ENCODE measurements at regions not wholly inside any gene's neighbourhood (a gene's known extent, or its start where the extent isn't known, plus 50 kb on each side); places are given as distances from the start of the nearest gene placed in this dataset.
"Not testable (repeated sequence)": the region's sequence is repeated elsewhere in the genome, so short reads cannot be mapped to it uniquely, and the experiment has no call there.

- DNase-seq, result no peak
Observed at GRCh38 chr9:30060976-30061375, 2323.5 kb upstream of the ACO1 start.

GRCh38 chr9:30065888-30066287, 2318.6 kb upstream of the ACO1 start:
- in situ Hi-C loops (cut with HindIII; ENCODE audit: low pct_ligation_motif_present, low pct_unique_long_range_greater_than_20kb, low sequenced_read_pairs), result no loop called here
- no peak for DNase-seq

More at GRCh38 chr9:30060976-30061375, 2323.5 kb upstream of the ACO1 start:
- in situ Hi-C loops (cut with HindIII; ENCODE audit: low pct_ligation_motif_present, low pct_unique_long_range_greater_than_20kb, low sequenced_read_pairs), result no loop called here

DNA sequence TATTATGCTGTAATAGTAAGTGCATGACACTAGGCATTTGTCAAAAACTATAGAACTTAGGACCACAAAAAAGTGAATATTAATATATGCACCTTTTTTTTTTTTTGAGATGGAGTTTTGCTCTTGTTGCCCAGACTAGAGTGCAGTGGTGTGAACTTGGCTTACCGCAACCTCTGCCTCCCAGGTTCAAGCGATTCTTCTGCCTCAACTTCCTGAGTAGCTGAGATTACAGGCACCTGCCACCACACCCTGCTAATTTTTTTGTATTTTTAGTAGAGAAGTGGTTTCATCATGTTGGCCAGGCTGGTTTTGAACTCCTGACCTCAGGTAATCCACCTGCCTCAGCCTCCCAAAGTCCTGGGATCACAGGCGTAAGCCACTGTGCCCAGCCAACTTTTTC, 2315.2 kb upstream of the ACO1 start:
- in situ Hi-C loops (cut with HindIII; ENCODE audit: low pct_ligation_motif_present, low pct_unique_long_range_greater_than_20kb, low sequenced_read_pairs); DNase-seq: not testable (repeated sequence)

GRCh38 chr9:30075022-30075421, 2309.4 kb upstream of the ACO1 start:
- DNase-seq, result no peak
- in situ Hi-C loops (cut with HindIII; ENCODE audit: low pct_ligation_motif_present, low pct_unique_long_range_greater_than_20kb, low sequenced_read_pairs), result no loop called here

GRCh38 chr9:30075451-30076199, 2308.8 kb upstream of the ACO1 start:
- DNase-seq, result peak; percentile 8
- in situ Hi-C loops (cut with HindIII; ENCODE audit: low pct_ligation_motif_present, low pct_unique_long_range_greater_than_20kb, low sequenced_read_pairs), result no loop called here

DNA sequence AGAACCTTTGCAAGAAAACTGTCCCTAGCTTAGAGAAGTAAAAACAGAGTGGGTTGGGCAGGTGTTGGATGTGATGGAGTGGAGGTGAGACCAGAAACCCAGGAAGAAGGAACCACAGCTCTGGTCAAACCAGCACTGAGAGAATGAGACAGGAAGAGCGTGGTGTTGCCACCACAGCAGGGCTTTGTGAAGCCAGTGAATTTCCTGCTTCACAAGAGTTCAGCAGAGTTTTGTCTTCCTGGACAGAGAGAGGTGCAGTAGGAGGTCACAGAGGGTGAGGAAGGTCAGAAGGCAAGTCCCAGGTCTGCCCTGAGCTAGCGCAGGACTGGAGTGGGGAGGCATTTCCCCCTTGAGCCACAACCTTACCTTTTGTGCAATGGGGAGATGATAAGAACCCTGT, 2306.2 kb upstream of the ACO1 start:
- in situ Hi-C loops (cut with HindIII; ENCODE audit: low pct_ligation_motif_present, low pct_unique_long_range_greater_than_20kb, low sequenced_read_pairs), result no loop called here
- DNase-seq, result no peak

GRCh38 chr9:30089428-30089827, 2295.0 kb upstream of the ACO1 start:
- in situ Hi-C loops (cut with HindIII; ENCODE audit: low pct_ligation_motif_present, low pct_unique_long_range_greater_than_20kb, low sequenced_read_pairs), result no loop called here

DNA sequence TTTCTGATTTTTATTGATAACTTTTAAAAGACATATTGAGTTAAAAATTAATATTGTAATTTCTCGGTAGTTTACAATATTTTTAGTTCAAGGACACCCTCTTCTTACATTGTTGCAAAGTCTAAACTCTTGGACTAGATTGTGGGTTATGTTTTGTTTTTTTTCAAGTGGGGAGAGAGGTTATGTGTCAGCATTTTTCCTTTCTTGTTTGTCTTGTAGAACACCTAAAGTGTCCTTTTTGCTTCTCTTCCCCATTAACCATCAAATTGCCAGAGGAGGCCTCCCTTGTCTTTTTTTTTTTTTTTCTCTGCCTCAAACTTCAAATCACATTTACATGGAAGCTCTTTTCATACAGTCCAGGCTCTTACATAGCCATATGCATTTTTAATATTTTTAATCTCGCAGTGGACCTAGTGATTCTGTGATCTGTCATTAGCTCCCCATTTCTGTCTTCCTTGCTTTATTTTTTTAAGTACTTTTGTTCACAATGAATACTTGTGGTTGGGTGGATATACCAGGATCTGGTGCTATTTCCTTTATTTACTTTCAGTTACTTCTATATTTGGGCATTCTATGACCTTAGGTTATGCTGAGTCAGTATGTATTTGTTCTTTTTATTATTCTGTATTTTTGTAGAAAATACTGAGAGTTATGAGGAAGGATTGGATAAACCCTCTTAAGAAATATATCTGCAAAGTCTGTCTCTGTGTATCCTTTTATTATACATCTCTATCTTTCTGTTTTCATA, 2280.6 kb upstream of the ACO1 start:
- in situ Hi-C loops (cut with HindIII; ENCODE audit: low pct_ligation_motif_present, low pct_unique_long_range_greater_than_20kb, low sequenced_read_pairs), result no loop called here
- no peak for DNase-seq

More at GRCh38 chr9:30089428-30089827, 2295.0 kb upstream of the ACO1 start:
- DNase-seq, result no peak

- in situ Hi-C loops (cut with HindIII; ENCODE audit: low pct_ligation_motif_present, low pct_unique_long_range_greater_than_20kb, low sequenced_read_pairs); DNase-seq: not testable (repeated sequence)
Observed at GRCh38 chr9:30107134-30107533, 2277.3 kb upstream of the ACO1 start.

- in situ Hi-C loops (cut with HindIII; ENCODE audit: low pct_ligation_motif_present, low pct_unique_long_range_greater_than_20kb, low sequenced_read_pairs), result no loop called here
- DNase-seq, result no peak
Observed at GRCh38 chr9:30116673-30117217, 2267.7 kb upstream of the ACO1 start.

- in situ Hi-C loops (cut with HindIII; ENCODE audit: low pct_ligation_motif_present, low pct_unique_long_range_greater_than_20kb, low sequenced_read_pairs), result no loop called here
- DNase-seq, result peak; percentile 42
Observed at GRCh38 chr9:30120666-30121065, 2263.8 kb upstream of the ACO1 start.

DNA sequence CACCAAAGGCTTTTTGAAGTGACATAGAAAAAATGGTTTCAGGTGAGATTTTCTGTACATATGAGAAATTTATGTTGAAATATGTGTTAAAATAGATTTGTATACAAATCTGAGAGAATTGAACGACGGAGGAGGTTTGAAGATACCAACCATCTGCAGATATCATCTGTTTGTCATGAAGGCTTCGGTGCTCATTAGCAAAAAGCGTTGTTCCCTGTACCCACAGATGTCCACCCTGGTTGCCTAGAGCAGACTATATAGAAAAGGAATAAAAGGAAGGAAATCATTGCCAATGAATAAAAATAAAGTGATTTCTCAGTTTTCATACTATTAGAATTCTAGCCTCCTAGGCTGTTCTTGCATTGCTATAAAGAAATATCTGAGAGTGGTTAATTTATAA, 2262.8 kb upstream of the ACO1 start:
- in situ Hi-C loops (cut with HindIII; ENCODE audit: low pct_ligation_motif_present, low pct_unique_long_range_greater_than_20kb, low sequenced_read_pairs), result no loop called here
- DNase-seq, result no peak

GRCh38 chr9:30125881-30126280, 2258.6 kb upstream of the ACO1 start:
- no peak for DNase-seq
- in situ Hi-C loops (cut with HindIII; ENCODE audit: low pct_ligation_motif_present, low pct_unique_long_range_greater_than_20kb, low sequenced_read_pairs), result no loop called here

DNA sequence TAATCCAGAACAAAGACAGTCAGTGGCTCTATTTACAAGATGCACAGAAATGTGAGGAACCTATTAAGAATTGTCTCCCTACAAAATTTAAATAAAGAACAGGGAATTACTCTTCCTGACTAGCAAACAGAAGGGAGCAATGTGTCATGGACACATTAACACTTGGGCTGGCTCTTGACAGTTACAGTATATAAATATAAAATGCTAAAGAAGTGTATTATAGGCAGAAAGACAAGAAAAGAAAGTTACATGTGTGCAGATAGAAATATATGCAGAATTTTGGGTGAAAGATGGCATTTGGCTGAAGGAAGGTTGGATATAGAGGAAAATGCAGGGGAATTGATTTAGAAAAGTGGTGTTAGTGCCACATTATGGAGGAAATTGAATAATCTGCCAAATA, 2257.1 kb upstream of the ACO1 start:
- in situ Hi-C loops (cut with HindIII; ENCODE audit: low pct_ligation_motif_present, low pct_unique_long_range_greater_than_20kb, low sequenced_read_pairs), result no loop called here
- no peak for DNase-seq

DNA sequence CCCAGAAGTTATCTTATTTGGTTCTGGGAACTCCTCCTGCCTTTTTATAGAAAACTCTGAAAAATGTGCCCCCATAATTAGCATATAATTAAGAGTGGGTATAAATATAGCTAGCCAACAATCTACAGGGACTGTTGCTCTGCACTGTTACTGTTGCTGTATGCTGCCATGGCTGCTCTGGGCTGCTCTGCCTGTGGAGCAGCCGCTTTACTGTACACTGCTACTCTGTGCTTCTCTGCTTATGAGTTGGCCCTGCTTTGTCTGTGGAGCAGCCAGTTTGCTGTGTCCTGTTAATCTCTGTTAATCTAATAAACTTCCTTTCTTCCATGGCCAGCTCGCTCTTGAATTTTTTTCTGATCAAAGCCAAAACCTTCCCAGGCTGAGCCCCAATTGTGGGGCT, 2244.0 kb upstream of the ACO1 start:
- no peak for DNase-seq
- in situ Hi-C loops (cut with HindIII; ENCODE audit: low pct_ligation_motif_present, low pct_unique_long_range_greater_than_20kb, low sequenced_read_pairs), result no loop called here

GRCh38 chr9:30160570-30160969, 2223.9 kb upstream of the ACO1 start:
- no peak for DNase-seq
- in situ Hi-C loops (cut with HindIII; ENCODE audit: low pct_ligation_motif_present, low pct_unique_long_range_greater_than_20kb, low sequenced_read_pairs), result no loop called here

DNA sequence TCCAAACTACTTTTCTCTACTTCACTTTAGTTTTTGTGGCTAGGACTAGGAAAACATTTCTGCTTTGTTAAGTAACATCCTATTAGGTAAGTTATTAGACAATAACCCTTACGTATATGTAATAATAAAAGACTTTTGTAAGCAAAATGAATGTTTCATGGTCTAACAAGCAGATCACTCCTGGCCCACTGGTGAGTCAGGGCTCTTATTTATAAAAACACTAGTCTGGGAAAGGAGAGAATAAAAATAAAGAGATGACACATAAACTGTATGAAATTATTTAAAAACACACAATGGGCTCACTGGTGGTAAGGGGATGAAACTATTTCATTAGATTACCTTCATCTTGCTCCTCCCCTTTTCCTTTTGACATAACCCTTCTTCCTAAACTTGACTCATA, 2212.2 kb upstream of the ACO1 start:
- DNase-seq, result peak; percentile 60
- in situ Hi-C loops (cut with HindIII; ENCODE audit: low pct_ligation_motif_present, low pct_unique_long_range_greater_than_20kb, low sequenced_read_pairs), result no loop called here

GRCh38 chr9:30178610-30179009, 2205.8 kb upstream of the ACO1 start:
- DNase-seq, result no peak
- in situ Hi-C loops (cut with HindIII; ENCODE audit: low pct_ligation_motif_present, low pct_unique_long_range_greater_than_20kb, low sequenced_read_pairs), result no loop called here

GRCh38 chr9:30193421-30193820, 2191.0 kb upstream of the ACO1 start:
- DNase-seq, result no peak
- in situ Hi-C loops (cut with HindIII; ENCODE audit: low pct_ligation_motif_present, low pct_unique_long_range_greater_than_20kb, low sequenced_read_pairs), result no loop called here

GRCh38 chr9:30196941-30197340, 2187.5 kb upstream of the ACO1 start:
- in situ Hi-C loops (cut with HindIII; ENCODE audit: low pct_ligation_motif_present, low pct_unique_long_range_greater_than_20kb, low sequenced_read_pairs), result no loop called here

More at GRCh38 chr9:30196941-30197340, 2187.5 kb upstream of the ACO1 start:
- DNase-seq, result no peak

Data from ACHN (cell line).